Upper lobe of left lung (tissue), 4 donors: ENCODE measurements at regions not wholly inside any gene's neighbourhood (a gene's known extent, or its start where the extent isn't known, plus 50 kb on each side); places are given as distances from the start of the nearest gene placed in this dataset.

Source experiments
- POLR2A ChIP-seq, 4 donors: fragments of 450-650 bp; IDR thresholded peaks; one replicate each; pipeline ENCODE4 v1.5.1; 2016 to 2017; ENCODE audit warnings: antibody characterized with exemption in 4 of 4, mild to moderate bottlenecking in 2 of 4
- TF ChIP-seq, protein P1 (sequence below), 6 experiments: fragments of 450-650 bp in 4 of 6; fragments of 200-600 bp in 2 of 6; sonication (generic) in 2 of 6; IDR thresholded peaks; one replicate each; pipeline ENCODE4 v1.5.1; 2016 to 2019; ENCODE audit warnings: antibody characterized with exemption in 6 of 6

DNA sequence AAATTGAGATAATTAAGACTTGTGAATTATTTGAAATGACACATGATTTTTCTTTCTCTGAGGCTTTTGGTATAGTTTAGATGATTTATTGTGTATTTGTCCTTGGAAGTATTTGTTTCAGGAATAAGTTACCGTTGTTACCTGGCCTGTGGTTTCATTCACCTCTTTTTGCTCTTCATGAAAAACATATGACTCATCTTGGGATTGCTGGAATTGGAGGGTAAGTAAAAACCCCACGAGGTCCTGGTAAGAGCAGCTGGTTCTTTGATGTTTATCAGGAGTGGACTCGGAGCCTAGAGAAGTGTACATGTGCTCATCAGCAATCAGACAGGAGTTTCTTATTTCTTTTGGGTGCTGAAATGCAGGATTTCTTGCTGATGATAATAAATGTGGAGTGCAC lies 275.3 kb downstream of the PSAT1 start:
- TF ChIP-seq, protein P1, sequence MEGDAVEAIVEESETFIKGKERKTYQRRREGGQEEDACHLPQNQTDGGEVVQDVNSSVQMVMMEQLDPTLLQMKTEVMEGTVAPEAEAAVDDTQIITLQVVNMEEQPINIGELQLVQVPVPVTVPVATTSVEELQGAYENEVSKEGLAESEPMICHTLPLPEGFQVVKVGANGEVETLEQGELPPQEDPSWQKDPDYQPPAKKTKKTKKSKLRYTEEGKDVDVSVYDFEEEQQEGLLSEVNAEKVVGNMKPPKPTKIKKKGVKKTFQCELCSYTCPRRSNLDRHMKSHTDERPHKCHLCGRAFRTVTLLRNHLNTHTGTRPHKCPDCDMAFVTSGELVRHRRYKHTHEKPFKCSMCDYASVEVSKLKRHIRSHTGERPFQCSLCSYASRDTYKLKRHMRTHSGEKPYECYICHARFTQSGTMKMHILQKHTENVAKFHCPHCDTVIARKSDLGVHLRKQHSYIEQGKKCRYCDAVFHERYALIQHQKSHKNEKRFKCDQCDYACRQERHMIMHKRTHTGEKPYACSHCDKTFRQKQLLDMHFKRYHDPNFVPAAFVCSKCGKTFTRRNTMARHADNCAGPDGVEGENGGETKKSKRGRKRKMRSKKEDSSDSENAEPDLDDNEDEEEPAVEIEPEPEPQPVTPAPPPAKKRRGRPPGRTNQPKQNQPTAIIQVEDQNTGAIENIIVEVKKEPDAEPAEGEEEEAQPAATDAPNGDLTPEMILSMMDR (IDR thresholded peaks at IDR 0.05) = no peak
- TF ChIP-seq POLR2A (IDR thresholded peaks at IDR 0.05) = no peak
